T-helper 1 cell treated with Interleukin-12 subunit alpha and Interleukin-12 subunit beta and Interleukin-4 antibody, amounts not matched to agents 30 ng/mL and 1 ng/mL, for 36 hours (primary cell): ENCODE measurements at regions not wholly inside any gene's neighbourhood (a gene's known extent, or its start where the extent isn't known, plus 50 kb on each side); places are given as distances from the start of the nearest gene placed in this dataset.

Source experiments
- intact Hi-C: fragments of 100-400 bp; cut with micrococcal nuclease; formaldehyde crosslinking; loops from one replicate; pipeline ENCODE4 v1.15.1; 2024

DNA sequence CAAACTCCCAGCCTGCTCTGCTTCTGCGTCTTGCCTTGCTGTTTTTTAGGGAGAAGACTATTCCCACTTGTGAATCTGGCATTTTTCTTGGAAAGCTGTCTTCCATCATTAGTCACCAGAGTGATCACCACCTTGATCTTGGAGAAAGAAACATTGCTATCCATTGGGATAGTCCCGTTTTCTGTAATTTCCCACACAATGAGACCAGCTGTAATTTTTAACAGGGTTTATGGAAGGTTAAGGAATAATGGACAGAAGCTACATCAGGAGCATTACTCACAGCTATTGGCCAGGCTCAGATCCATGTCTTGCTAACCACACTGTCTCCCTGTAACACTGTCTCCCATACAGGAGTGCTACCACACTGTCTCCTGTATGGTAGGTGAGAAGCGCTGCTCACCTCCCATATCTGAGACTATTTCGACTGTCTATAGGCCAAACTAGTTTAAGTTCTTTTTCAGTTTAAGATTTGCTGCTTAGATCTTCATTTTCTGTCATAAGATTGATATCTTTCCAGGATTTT is 523.0 kb downstream of the SPRY1 start:
- intact Hi-C loops, result no loop called here

DNA sequence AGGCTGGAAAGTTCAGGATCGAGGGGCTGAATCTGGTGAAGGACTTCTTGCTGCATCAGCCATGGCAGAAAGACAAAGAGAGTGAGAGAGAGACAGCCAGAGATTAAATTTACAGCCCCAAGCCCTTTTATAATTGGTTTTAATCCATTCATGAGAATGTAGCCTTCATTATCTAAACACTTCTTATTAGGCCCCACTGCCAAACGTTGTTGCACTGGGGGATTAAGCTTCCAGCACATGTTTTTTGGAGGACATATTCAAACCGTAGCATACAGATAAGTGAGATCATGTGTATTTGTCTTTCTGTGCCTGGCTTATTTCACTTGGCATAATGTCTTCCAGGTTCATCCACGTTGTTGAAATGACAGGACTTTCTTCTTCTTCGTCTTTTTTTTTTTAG is 524.7 kb downstream of the SPRY1 start:
- intact Hi-C loops, result no loop called here

DNA sequence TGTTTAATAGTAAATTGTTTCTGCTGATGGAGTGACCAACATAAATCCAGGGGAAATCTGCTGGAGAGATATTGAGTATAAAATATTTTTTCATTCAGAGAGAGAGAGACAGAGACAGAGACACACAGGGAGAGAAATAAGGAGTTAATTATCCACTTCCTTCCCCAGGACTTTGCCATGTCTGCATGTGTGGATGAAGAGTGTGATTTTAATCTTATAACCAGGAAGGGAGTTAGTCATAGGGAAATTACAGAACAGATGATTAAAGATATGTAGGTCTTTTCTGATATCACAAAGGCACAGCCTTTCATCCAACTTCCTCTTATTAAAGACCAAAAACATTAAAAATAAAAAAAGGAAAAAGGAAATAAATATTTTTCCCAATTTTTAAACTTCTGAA is 526.3 kb downstream of the SPRY1 start:
- intact Hi-C loops, result no loop called here

DNA sequence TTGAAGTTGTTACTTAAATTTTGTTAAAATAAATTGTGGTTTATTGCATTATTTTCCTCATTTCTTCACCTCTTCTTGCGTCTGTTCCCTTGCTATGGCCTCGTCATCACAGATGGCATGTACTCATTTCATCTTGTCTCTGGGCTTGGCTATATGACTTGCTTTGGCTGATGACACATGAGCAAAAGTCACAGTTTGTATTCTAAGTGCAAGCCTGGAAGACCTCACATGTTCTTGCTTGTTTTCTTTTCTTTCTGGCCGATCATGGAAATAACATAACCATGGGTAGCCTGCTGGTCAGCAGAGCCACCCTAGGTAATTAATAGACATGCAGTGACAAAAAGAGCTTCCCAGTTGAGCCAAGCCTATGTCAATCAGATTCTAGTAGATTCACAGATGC is 527.9 kb downstream of the SPRY1 start:
- intact Hi-C loops, result no loop called here

DNA sequence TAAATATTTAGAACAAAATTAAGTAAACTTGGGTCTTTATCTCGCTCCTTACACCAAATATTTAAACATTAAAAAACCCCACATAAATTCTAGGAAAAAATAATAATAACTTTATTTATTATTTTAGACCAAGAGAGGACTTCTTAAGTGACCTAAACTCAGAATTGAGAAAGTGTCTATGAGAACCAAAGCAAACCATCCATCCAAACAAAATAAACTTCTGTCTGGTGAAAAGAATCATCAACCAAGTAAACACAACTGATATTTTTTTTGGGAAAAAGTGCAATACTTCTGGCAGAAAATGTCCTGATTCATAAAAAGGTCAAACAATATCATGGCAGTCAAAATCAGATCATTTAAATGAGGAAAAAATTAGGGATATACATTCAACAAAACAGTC is 533.0 kb downstream of the SPRY1 start:
- intact Hi-C loops, result no loop called here

DNA sequence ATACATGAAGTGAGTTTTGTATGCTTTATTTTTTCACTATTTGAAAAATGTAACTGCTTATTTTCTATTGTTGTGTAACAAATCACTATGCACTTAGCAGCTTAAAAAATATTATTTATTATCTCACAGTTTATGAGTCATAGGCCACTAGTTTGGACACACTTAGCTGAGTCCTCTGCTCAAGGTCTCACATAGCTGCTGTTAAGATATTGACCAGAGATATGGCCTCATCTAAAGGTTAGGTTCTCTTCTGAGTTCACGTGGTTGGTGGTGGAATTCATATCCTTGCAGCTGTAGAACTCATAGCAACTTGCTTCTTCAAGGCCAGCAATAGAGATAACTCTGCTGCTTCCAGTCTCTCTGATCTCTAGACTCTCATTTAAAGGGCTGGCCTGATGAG is 534.4 kb downstream of the SPRY1 start:
- intact Hi-C loops, result no loop called here

DNA sequence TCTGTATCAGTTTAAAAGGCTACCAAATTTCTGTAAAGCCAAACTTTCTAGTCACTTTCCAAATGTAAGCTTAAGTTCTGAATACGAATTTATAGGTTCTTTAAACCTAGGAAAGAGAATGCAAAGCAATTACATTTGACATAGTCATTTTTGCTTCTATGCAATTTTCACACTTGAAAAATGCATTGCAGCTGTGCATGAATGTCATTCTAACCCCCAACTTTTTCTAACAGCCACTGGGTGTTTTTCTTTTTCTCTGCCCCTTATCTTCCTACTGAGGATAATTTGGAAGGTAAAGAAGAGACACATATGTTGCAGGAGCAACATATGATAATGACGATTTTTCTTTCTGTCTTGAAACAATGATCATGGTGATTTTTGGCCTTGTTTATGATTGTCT is 537.5 kb downstream of the SPRY1 start:
- intact Hi-C loops, result no loop called here

DNA sequence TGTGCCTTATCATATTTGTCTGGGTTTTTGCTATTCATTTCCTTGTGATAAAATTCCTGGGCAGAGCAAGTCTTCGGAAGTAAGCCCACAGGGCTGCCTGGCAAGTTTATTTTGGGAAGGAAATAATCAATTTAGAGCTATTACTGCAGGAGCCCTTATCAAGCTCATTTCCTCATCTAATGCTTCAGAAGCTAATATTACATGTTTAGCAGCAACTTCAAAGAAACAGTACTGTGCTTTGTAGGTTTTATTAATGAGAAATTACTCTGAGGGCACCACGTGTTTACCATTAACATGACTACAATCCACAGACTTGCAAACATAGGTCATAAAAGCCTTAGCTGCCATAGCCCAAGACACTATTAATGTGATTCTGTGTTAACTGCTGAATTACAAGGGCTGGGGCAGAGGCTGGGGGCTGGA is 540.0 kb downstream of the SPRY1 start:
- intact Hi-C loops, result no loop called here

DNA sequence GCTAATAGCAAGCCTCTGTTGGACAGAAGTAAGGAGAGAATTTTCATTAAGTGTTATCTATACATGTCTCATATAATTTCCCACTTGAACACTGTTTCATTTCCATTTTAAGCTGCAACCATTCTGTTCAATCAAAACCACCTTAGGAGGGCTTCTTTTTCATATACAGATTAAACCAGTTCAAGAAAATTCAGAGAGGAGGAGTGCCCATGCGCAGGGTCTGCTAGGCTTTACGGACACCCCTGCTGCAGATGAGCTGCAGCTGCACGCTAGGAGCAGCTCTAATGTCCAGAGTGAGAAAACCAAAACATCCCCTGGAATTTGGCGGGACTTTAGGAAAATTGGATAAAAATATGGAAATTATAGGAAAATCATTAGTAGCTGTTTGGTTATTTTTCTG is 541.0 kb downstream of the SPRY1 start:
- intact Hi-C loops, result no loop called here

DNA sequence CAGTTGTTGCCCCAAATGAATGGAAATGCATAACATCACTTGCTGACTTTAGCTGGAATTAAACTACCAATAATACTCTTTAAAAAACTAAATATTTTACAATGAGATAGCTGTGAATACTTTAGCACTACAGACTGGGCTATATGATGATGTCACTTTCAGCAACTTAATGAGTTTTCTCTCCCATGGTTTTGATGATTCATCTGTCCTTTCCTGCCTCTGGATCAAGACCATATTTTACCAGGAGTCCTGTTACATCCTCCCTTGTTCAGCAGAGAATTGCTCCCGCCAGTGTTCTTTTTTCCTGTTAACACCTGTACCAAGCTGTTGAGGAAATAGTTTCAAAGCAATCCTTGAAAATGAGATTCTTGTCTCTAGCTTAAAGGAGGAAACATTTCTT is 543.0 kb downstream of the SPRY1 start:
- intact Hi-C loops, result no loop called here

DNA sequence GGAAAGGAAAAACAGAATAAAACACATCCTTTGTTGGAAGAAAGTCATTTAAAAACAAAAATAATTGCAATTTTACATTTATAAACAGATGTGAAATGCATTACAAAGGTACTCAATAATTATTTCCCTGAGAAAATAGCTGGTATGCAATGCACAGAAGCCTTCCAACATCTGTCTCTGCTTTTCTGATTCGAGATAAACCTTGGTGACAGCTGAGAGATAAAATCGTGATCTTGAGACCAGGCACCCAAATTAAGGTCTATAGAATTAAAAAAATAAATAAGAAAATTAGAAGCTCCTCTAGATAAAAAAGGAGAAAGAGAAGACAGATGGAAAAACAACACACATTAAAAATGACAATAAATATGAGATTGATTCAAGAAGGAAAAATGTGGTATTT is 544.0 kb downstream of the SPRY1 start:
- intact Hi-C loops, result no loop called here

DNA sequence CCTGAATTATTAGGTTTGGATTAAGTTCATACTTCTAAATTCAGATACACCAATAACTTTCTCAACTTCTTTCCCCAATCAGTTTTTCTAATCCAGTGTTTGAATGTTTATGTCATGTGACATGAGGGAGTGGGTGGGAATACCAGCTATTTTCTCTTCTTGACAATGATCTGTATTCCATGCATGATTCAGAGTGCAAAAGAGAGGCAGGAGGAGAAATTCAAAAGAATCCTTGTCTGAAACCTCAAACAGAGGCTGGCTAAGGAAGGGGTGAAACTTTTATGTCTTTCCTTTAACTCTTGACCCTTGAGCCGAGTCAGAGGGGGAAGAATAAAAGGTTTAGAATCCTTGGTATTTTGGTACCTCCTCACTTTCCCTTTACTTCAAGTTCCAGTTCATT is 544.7 kb downstream of the SPRY1 start:
- intact Hi-C loops, result no loop called here

DNA sequence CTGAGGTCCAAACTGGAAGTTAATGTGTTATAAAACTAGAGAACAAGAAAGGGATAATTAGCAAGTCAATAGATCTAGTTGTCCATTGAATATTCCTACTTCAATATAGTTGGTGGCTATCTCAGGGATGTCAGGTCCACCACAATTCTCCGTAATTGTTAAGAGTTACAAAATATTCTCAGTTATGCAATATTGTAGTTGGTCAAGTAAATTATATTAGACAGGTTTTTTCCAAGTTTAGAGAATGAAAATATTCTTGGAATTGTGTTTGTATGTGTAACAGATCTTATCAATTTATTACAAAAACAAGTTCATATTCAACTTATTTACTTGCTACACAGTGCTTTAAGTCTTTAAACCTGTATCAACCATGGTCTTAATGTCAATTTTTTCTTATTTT is 547.4 kb downstream of the SPRY1 start:
- intact Hi-C loops, result no loop called here

DNA sequence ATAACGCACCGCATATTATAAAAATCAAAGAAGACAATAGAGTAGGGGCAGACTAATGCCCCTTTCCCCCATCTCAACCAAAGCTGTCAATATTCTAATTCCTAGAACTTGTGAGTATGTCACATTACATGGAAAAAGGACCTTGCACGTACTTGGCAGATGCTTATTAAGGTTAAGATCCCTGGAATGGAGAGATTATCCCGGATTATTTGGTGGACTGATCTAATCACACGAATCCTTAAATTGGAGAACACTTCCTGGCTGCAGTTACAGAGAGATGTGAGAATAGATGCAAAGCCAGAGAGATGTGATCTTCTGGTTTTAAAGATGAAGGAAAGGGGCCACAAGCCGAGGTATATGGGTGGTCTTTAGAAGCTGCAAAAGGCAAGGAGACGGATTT is 548.7 kb downstream of the SPRY1 start:
- intact Hi-C loops, result no loop called here

DNA sequence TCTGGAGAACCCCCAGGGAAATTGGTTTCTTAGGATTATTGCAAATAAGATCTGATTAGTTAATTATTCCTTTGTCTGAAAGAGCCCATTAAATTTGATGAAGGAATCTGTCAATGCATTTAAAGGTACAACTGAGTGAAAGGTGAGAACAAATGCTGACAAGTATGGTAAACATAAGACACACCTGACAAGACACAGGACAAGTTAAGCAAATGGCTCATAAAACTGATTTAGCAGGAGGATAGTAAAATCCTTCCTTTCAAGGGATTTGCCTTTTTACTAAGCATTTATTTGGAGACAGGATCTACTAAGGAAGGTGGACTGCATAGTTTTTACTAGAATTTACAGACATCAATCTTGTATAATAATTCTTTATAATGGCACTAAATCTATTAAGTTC is 553.9 kb downstream of the SPRY1 start:
- intact Hi-C loops, result no loop called here

DNA sequence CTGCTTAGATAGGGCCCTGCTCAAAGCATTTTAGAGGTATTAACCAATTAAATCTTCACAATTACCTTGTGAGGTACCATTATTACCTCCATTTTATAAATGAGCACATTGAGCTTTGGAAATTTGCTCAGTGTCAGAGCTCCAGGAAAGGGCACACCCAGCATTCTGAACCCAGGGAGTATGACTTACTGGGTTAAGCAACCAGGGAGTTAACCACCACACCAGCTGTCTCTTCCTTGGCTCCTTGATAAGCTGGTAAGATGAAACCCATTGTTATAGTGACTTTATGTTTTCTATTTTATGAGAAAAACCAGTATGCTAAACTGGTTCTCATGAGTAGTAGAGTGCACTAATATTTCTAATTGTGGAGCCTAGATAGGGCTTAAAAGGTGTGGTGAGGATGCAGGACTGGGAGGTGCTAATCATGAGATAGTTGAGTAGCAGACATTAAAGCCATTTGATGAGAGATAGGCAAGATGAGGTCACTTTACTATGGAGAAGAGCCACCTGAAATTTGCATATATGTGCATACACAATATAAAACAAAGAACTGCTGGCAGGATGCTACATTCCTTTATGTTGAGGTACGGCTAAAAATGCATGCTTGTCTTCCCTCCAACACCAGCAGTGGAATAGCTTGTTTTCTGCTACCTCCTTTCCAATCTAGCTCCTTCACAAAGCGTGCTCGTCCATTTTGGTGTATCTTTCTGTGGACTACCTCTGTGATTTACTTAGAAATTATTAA is 556.1 kb downstream of the SPRY1 start:
- intact Hi-C loops, result no loop called here

DNA sequence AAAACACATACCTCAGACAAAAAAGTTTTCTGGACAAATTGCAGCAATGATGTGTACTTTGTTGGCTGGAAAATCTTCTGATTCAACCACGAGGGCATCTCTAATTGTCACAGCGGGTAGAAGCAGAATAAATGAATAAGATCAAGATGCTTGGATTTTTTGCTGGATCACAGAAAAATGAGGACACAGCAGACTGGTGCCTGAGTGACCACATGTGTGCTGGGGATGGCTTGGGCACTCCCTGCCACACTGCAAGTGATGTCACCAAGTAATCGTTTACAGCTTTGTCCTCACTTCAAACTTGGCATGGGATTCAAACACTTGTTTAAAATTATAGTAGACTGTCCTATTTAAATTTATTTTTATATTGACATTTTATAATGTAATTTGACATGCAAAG is 557.0 kb downstream of the SPRY1 start:
- intact Hi-C loops, result no loop called here

DNA sequence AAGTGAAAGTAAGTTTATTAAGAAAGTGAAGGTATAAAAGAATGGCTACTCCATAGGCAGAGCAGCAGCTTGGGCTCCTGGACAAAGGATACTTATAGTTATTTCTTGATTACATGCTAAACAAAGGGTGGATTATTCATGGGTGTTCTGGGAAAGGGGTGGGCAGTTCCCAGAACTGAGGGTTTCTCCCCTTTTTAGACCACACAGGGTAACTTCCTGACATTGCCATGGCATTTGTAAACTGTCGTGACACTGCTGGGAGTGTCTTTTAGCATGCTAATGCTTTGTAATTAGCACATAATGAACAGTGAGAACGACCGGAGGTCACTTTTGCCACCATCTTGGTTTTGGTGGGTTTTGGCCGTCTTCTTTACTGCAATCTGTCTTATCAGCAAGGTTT is 557.6 kb downstream of the SPRY1 start:
- intact Hi-C loops, result no loop called here

DNA sequence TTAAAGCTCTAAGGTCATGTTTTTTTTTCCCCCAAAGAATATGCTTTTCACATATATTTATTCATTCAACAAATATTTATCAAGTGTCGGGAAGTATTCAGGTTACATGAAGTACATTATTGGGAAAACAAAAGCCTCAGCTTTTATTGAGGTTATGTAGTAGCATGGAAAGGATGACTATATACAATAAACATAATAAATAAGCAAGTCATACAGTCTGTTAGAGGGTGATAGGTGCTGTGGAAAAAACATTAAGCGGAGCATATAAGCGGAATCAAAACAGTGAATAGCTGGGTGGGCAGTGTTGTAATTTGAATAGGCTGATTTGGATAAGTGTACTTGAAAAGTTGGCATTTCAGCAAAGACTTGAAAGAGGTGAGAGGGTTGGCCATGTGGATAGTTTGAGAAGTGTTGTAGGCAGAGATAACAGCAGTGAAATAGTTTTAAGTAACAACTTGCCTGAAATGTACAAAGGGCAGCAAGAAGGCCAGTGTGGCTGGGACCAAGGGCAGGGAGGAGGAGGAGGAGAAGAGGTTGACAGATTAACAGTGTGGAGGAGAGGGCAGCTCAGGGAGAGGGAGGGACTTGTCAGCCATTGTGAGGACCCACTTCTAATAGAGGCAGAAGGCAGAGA is 558.7 kb downstream of the SPRY1 start:
- intact Hi-C loops, result no loop called here

DNA sequence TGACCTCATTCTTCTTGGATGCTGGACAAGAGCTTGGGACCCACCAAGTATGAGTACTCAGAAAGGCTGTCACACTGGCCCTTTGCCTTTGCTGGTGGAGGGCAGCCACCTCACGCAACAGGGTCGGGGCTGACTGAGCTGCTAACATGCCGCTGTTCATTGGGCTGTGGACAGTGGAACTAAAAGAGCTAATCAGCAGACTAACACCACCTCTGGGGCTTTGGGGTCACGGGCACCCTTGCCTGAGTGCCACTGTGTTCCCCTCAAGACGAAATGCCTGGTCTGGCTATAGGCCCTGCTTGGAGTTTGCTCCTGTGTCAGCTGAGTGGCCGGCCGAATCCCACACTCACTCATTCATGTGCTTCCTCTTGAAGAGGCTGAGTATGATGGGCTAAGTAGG is 559.6 kb downstream of the SPRY1 start:
- intact Hi-C loops, result no loop called here

DNA sequence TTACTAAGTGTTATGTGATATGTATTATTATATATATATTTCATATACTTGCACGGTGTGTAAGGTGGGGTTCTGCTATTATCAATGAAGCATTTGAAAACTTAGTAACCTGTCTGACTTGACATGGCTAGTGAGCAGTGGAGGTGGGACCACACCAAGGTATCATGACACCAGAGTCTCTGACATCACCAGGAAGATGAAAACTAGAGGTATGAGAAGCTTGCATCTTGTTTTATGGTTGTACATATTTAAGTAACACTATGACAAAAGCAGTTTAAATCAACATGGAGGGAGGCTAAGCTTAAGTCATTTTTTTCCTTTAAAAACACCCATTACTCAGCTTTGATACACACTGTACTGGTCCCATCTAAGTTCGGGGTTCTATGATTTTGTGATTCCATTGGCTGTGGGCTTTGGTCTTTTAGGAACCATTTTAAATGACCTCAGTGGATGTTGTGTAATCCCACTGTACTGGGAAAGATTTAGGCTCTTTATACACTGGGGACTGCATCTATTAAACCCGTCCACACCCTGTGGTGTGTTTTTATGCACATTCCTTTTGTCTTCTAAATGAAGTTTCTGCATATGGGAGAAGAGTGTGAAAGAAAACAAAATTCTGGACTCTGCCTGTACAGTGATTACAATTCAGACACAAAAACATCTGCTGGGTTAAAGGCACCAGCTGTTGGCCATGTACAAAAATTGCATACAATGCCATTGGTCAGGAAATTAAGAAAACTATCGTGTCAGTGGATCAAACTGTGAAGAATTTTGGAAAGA is 570.6 kb downstream of the SPRY1 start:
- intact Hi-C loops, result no loop called here

DNA sequence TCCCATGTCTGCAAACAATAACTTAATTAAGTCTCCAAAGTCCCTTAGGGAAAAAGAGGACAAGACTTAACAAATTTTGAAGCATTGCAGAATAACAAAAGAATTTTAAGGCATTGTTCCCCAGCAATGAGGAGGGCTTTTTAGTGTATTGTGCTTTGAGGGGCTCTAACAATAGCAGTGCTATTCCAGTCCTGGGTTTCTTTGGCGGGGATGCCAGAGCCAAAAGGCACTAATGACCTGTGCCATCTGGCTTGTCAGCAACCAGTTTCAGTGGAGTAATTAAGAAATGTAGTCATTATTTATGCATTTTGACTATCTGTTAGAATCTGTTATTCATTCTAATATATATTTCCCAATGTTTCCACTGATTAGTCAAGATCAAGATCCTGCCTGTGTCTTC is 575.4 kb downstream of the SPRY1 start:
- intact Hi-C loops, result no loop called here
